Trophoblast cell (in vitro differentiated cells and primary cell): ENCODE measurements at regions not wholly inside any gene's neighbourhood (a gene's known extent, or its start where the extent isn't known, plus 50 kb on each side); places are given as distances from the start of the nearest gene placed in this dataset.
"Not testable (repeated sequence)": the region's sequence is repeated elsewhere in the genome, so short reads cannot be mapped to it uniquely, and the experiment has no call there.

Experiments used
- DNase-seq, 2 donors: peaks; one replicate each; pipeline ENCODE4 v3.0.0-alpha.2; 2016
- H2AFZ ChIP-seq: 2 replicates; pipeline ENCODE4 v1.6.1; 2013; ENCODE audit warnings: low read length, moderate library complexity, mild to moderate bottlenecking; ENCODE audit not compliant: insufficient read depth, poor library complexity
- H2AK5ac ChIP-seq: 2 replicates; pipeline ENCODE4 v1.6.1; 2013; ENCODE audit warnings: mild to moderate bottlenecking, low read length
- H2BK120ac ChIP-seq: 2 replicates; pipeline ENCODE4 v1.6.1; 2013; ENCODE audit warnings: low read length, mild to moderate bottlenecking, moderate library complexity; ENCODE audit not compliant: insufficient read depth, poor library complexity
- H2BK12ac ChIP-seq: 2 replicates; pipeline ENCODE4 v1.6.1; 2013; ENCODE audit warnings: mild to moderate bottlenecking, low read length, moderate library complexity
- H2BK5ac ChIP-seq: 2 replicates; pipeline ENCODE4 v1.6.1; 2013; ENCODE audit warnings: low read length, low read depth, moderate library complexity, mild to moderate bottlenecking; ENCODE audit not compliant: poor library complexity
- H3K14ac ChIP-seq: 2 replicates; pipeline ENCODE4 v1.6.1; 2013; ENCODE audit warnings: mild to moderate bottlenecking, low read length
- H3K18ac ChIP-seq: 2 replicates; pipeline ENCODE4 v1.6.1; 2013; ENCODE audit warnings: mild to moderate bottlenecking, low read length
- H3K23ac ChIP-seq: 2 replicates; pipeline ENCODE4 v1.6.1; 2013; ENCODE audit warnings: low read length
- H3K27ac ChIP-seq: 2 replicates; pipeline ENCODE4 v1.5.1; 2013; ENCODE audit warnings: low read depth, mild to moderate bottlenecking, inconsistent platforms, low read length, moderate library complexity
- H3K27me3 ChIP-seq: 2 replicates; pipeline ENCODE4 v1.6.1; 2013; ENCODE audit warnings: inconsistent platforms, mild to moderate bottlenecking, low read length, moderate library complexity; ENCODE audit not compliant: insufficient read depth
- H3K36me3 ChIP-seq, 2 experiments: 1 replicate in 1 of 2; 2 replicates in 1 of 2; pipeline ENCODE4 v1.6.1; 2013; ENCODE audit warnings: low read length in 2 of 2, mild to moderate bottlenecking in 2 of 2, moderate library complexity in 1 of 2; ENCODE audit not compliant: insufficient read depth in 2 of 2, control insufficient read depth in 1 of 2
- H3K4ac ChIP-seq: 2 replicates; pipeline ENCODE4 v1.6.1; 2013; ENCODE audit warnings: low read depth, mild to moderate bottlenecking, low read length, moderate library complexity
- H3K4me1 ChIP-seq, 2 experiments: 1 replicate in 1 of 2; 2 replicates in 1 of 2; pipeline ENCODE4 v1.6.1; 2013; ENCODE audit warnings: low read length in 2 of 2, mild to moderate bottlenecking in 2 of 2, moderate library complexity in 1 of 2; ENCODE audit not compliant: insufficient read depth in 2 of 2, control insufficient read depth in 1 of 2
- H3K4me2 ChIP-seq: 2 replicates; pipeline ENCODE4 v1.6.1; 2013; ENCODE audit warnings: inconsistent platforms, mild to moderate bottlenecking, low read length, moderate library complexity
- H3K4me3 ChIP-seq: 2 replicates; pipeline ENCODE4 v1.5.1; 2013; ENCODE audit warnings: mild to moderate bottlenecking, low read depth, low read length, inconsistent platforms
- H3K79me1 ChIP-seq: one replicate; pipeline ENCODE4 v1.6.1; 2013; ENCODE audit warnings: low read length
- H3K79me2 ChIP-seq: 2 replicates; pipeline ENCODE4 v1.6.1; 2013; ENCODE audit warnings: low read length, mild to moderate bottlenecking; ENCODE audit not compliant: control insufficient read depth, insufficient read depth, poor library complexity
- H3K9ac ChIP-seq: 2 replicates; pipeline ENCODE4 v1.6.1; 2013; ENCODE audit warnings: mild to moderate bottlenecking, low read length
- H3K9me3 ChIP-seq: 2 replicates; pipeline ENCODE4 v1.6.1; 2013; ENCODE audit warnings: low read depth, mild to moderate bottlenecking, control low read depth, inconsistent platforms, low read length; ENCODE audit not compliant: insufficient read depth
- H4K12ac ChIP-seq: 2 replicates; pipeline ENCODE4 v1.6.1; 2013; ENCODE audit warnings: low read depth, mild to moderate bottlenecking, low read length, moderate library complexity
- H4K8ac ChIP-seq: 2 replicates; pipeline ENCODE4 v1.6.1; 2013; ENCODE audit warnings: low read depth, mild to moderate bottlenecking, low read length, moderate library complexity
- H4K91ac ChIP-seq: one replicate; pipeline ENCODE4 v1.6.1; 2013; ENCODE audit warnings: low read depth, mild to moderate bottlenecking, low read length, moderate library complexity
- WGBS: extraction: QIAGEN DNeasy Blood & Tissue Kit; methylation state at CpG from one replicate; pipeline ENCODE4 v1.1.7; 2013; ENCODE audit warnings: missing lambda C conversion rate; ENCODE audit not compliant: insufficient read length, insufficient coverage; ENCODE audit errors: extremely low coverage; 5-methylcytosine and 5-hydroxymethylcytosine counted together

- WGBS = no CpG with 5 or more reads among the region's 5 CpGs
- no peak overlapping the region for H3K18ac ChIP-seq
Observed at GRCh38 chr5:58312299-58312698, 147.6 kb downstream of the PLK2 start.

GRCh38 chr5:58311526-58311925 is 148.4 kb downstream of the PLK2 start:
- no peaks in the 10 kb centered on the region for H3K36me3 ChIP-seq
- WGBS = no CpG with 5 or more reads among the region's 3 CpGs
- H3K14ac ChIP-seq = no peak overlapping the region
- H4K12ac ChIP-seq = no peak overlapping the region
- H3K23ac ChIP-seq = no peak overlapping the region
- no peak overlapping the region for H2BK5ac ChIP-seq
- no peak overlapping the region for H3K27ac ChIP-seq
- no peaks in the 10 kb centered on the region for H3K79me2 ChIP-seq
- no peaks in the 10 kb centered on the region for H3K4me1 ChIP-seq
- H2BK120ac ChIP-seq = no peak overlapping the region
- H3K9me3 ChIP-seq = no peaks in the 10 kb centered on the region
- H4K8ac ChIP-seq = no peak overlapping the region
- no peak overlapping the region for H2BK12ac ChIP-seq
- no peak overlapping the region for H2AFZ ChIP-seq
- no peak overlapping the region for H3K4me3 ChIP-seq
- no peak overlapping the region for H4K91ac ChIP-seq
- no peak overlapping the region for H3K4ac ChIP-seq
- H3K18ac ChIP-seq = no peak overlapping the region
- DNase-seq = no peak
- no peaks in the 10 kb centered on the region for H3K27me3 ChIP-seq
- no peak overlapping the region for H3K9ac ChIP-seq
- H3K4me2 ChIP-seq = no peak overlapping the region
- H3K79me1 ChIP-seq = no peaks in the 10 kb centered on the region
- no peak overlapping the region for H2AK5ac ChIP-seq

More at GRCh38 chr5:58312299-58312698, 147.6 kb downstream of the PLK2 start:
- no peak overlapping the region for H4K8ac ChIP-seq
- H3K27ac ChIP-seq = no peak overlapping the region
- no peak overlapping the region for H2BK12ac ChIP-seq
- no peak overlapping the region for H4K12ac ChIP-seq
- H3K4me1 ChIP-seq = peaks cover 0 to 4% of the 10 kb centered on the region in 2 experiments
- H3K36me3 ChIP-seq = no peaks in the 10 kb centered on the region
- H4K91ac ChIP-seq = no peak overlapping the region
- no peaks in the 10 kb centered on the region for H3K9me3 ChIP-seq
- no peak overlapping the region for H2BK5ac ChIP-seq
- no peak overlapping the region for H2BK120ac ChIP-seq
- no peak overlapping the region for H3K14ac ChIP-seq
- no peak overlapping the region for H3K4me2 ChIP-seq
- no peak overlapping the region for H2AK5ac ChIP-seq
- no peak overlapping the region for H3K23ac ChIP-seq
- H2AFZ ChIP-seq = no peak overlapping the region
- H3K79me1 ChIP-seq = no peaks in the 10 kb centered on the region
- H3K4me3 ChIP-seq = no peak overlapping the region
- no peak for DNase-seq
- no peaks in the 10 kb centered on the region for H3K27me3 ChIP-seq
- no peak overlapping the region for H3K4ac ChIP-seq
- H3K9ac ChIP-seq = no peak overlapping the region
- no peaks in the 10 kb centered on the region for H3K79me2 ChIP-seq

GRCh38 chr5:58308384-58308783 is 151.5 kb downstream of the PLK2 start:
- H4K8ac ChIP-seq, DNase-seq, H3K79me2 ChIP-seq, H2AFZ ChIP-seq, H2BK12ac ChIP-seq, H3K79me1 ChIP-seq, H2BK120ac ChIP-seq, H3K4me3 ChIP-seq, H3K27me3 ChIP-seq, H3K4me2 ChIP-seq, H4K91ac ChIP-seq, H3K27ac ChIP-seq, H3K36me3 ChIP-seq, H3K14ac ChIP-seq, H3K23ac ChIP-seq, H3K18ac ChIP-seq, H3K4me1 ChIP-seq, H3K9me3 ChIP-seq, H3K9ac ChIP-seq, H3K4ac ChIP-seq, H4K12ac ChIP-seq, H2AK5ac ChIP-seq, H2BK5ac ChIP-seq: not testable (repeated sequence)
- no CpG with 5 or more reads among the region's 2 CpGs for WGBS

GRCh38 chr5:58300346-58300895 is 159.5 kb downstream of the PLK2 start:
- no peaks in the 10 kb centered on the region for H3K4me1 ChIP-seq
- no peak overlapping the region for H4K8ac ChIP-seq
- H3K79me1 ChIP-seq = no peaks in the 10 kb centered on the region
- no peak overlapping the region for H3K9ac ChIP-seq
- DNase-seq = peak; percentile 75 to 76
- no peak overlapping the region for H2BK5ac ChIP-seq
- no peak overlapping the region for H3K23ac ChIP-seq
- no peaks in the 10 kb centered on the region for H3K27me3 ChIP-seq
- no peak overlapping the region for H3K4me3 ChIP-seq
- no peak overlapping the region for H3K4ac ChIP-seq
- H2AFZ ChIP-seq = no peak overlapping the region
- H2AK5ac ChIP-seq = no peak overlapping the region
- H3K36me3 ChIP-seq = no peaks in the 10 kb centered on the region
- no CpG with 5 or more reads among the region's 2 CpGs for WGBS
- no peak overlapping the region for H2BK120ac ChIP-seq
- H4K91ac ChIP-seq = no peak overlapping the region
- H3K14ac ChIP-seq = no peak overlapping the region
- no peak overlapping the region for H3K4me2 ChIP-seq
- no peaks in the 10 kb centered on the region for H3K9me3 ChIP-seq
- H3K27ac ChIP-seq = no peak overlapping the region
- no peak overlapping the region for H2BK12ac ChIP-seq
- no peak overlapping the region for H4K12ac ChIP-seq
- no peaks in the 10 kb centered on the region for H3K79me2 ChIP-seq
- H3K18ac ChIP-seq = no peak overlapping the region
